ENCODE measurements at regions not wholly inside any gene's neighbourhood (a gene's known extent, or its start where the extent isn't known, plus 50 kb on each side); places are given as distances from the start of the nearest gene placed in this dataset.

GRCh38 chr6:141259807-141260206, 872.9 kb upstream of the GJE1 start:
- no peak for DNase-seq (ENCODE audit: low read depth in 1 of 2, low spot score in 1 of 2)

GRCh38 chr6:141259091-141259490, 873.6 kb upstream of the GJE1 start:
- no peak for DNase-seq (ENCODE audit: low read depth in 1 of 2, low spot score in 1 of 2)

- no peak for DNase-seq (ENCODE audit: low read depth in 1 of 2, low spot score in 1 of 2)
Measured at GRCh38 chr6:141258516-141258915, 874.2 kb upstream of the GJE1 start.

GRCh38 chr6:141254336-141254735, 878.4 kb upstream of the GJE1 start:
- DNase-seq (ENCODE audit: low read depth in 1 of 2, low spot score in 1 of 2), result no peak

- DNase-seq (ENCODE audit: low read depth in 1 of 2, low spot score in 1 of 2), result no peak
Measured at GRCh38 chr6:141252828-141253608, 879.7 kb upstream of the GJE1 start.

GRCh38 chr6:141251286-141251685, 881.4 kb upstream of the GJE1 start:
- no peak for DNase-seq (ENCODE audit: low read depth in 1 of 2, low spot score in 1 of 2)

- DNase-seq (ENCODE audit: low read depth in 1 of 2, low spot score in 1 of 2), result no peak
Measured at GRCh38 chr6:141248021-141248799, 884.5 kb upstream of the GJE1 start.

- DNase-seq (ENCODE audit: low read depth in 1 of 2, low spot score in 1 of 2), result no peak
Measured at GRCh38 chr6:141244366-141244765, 888.4 kb upstream of the GJE1 start.

GRCh38 chr6:141242957-141243356, 889.8 kb upstream of the GJE1 start:
- DNase-seq (ENCODE audit: low read depth in 1 of 2, low spot score in 1 of 2), result no peak

- no peak for DNase-seq (ENCODE audit: low read depth in 1 of 2, low spot score in 1 of 2)
Measured at GRCh38 chr6:141229296-141229695, 903.4 kb upstream of the GJE1 start.

- DNase-seq (ENCODE audit: low read depth in 1 of 2, low spot score in 1 of 2), result no peak
Measured at GRCh38 chr6:141218583-141218982, 914.1 kb upstream of the GJE1 start.

GRCh38 chr6:141216726-141217125, 916.0 kb upstream of the GJE1 start:
- DNase-seq (ENCODE audit: low read depth in 1 of 2, low spot score in 1 of 2), result no peak

- no peak for DNase-seq (ENCODE audit: low read depth in 1 of 2, low spot score in 1 of 2)
Measured at GRCh38 chr6:141212296-141212695, 920.4 kb upstream of the GJE1 start.

GRCh38 chr6:141211845-141212244, 920.9 kb upstream of the GJE1 start:
- DNase-seq (ENCODE audit: low read depth in 1 of 2, low spot score in 1 of 2), result no peak

GRCh38 chr6:141210901-141211300, 921.8 kb upstream of the GJE1 start:
- no peak for DNase-seq (ENCODE audit: low read depth in 1 of 2, low spot score in 1 of 2)

GRCh38 chr6:141209890-141210289, 922.8 kb upstream of the GJE1 start:
- no peak for DNase-seq (ENCODE audit: low read depth in 1 of 2, low spot score in 1 of 2)

- no peak for DNase-seq (ENCODE audit: low read depth in 1 of 2, low spot score in 1 of 2)
Measured at GRCh38 chr6:141208101-141208500, 924.6 kb upstream of the GJE1 start.

- DNase-seq (ENCODE audit: low read depth in 1 of 2, low spot score in 1 of 2), result no peak
Measured at GRCh38 chr6:141203902-141204575, 928.7 kb upstream of the GJE1 start.

- DNase-seq (ENCODE audit: low read depth in 1 of 2, low spot score in 1 of 2), result no peak
Measured at GRCh38 chr6:141202626-141203025, 930.1 kb upstream of the GJE1 start.

- no peak for DNase-seq (ENCODE audit: low read depth in 1 of 2, low spot score in 1 of 2)
Measured at GRCh38 chr6:141199074-141199473, 933.7 kb upstream of the GJE1 start.

- DNase-seq (ENCODE audit: low read depth in 1 of 2, low spot score in 1 of 2), result no peak
Measured at GRCh38 chr6:141195251-141195832, 937.4 kb upstream of the GJE1 start.

GRCh38 chr6:141183368-141183767, 949.4 kb upstream of the GJE1 start:
- no peak for DNase-seq (ENCODE audit: low read depth in 1 of 2, low spot score in 1 of 2)
